ENCODE measurements at regions not wholly inside any gene's neighbourhood (a gene's known extent, or its start where the extent isn't known, plus 50 kb on each side); places are given as distances from the start of the nearest gene placed in this dataset.

DNA sequence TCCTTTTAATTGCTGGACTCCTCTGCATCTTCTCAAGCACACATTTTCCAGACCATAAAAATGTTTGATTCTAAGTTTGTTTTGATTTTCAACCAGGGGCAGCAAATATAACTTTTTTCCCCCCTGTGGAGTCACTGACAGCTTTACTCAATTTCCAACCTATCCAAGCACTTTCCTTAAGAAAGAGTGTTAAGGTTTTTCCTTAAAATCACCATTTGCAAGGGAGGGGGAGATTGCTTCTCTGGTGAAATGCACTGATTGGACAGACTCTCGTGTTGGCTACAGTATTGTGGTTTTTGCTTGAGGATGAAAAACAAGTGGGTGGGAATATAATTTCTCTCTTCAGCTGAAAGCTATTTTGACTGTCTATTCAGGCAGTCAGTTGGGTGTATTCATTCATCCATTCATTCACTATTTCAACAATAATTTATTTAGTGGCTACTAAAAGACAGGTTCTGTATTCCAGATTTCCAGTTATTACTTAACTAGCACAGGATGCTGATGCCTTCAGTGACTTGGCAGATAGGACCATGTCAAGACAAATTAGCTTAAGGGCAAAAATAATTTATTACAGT lies 146.3 kb downstream of the BAMBI start:
- ChIA-PET POLR2A (no interaction called here), CTCF (interaction anchor here (0.6 kb wide), 1 partner anchor 540 kb away, joined by 5 read pairs; no protein-coding TSS in a partner anchor)
- H3K27me3 Mint-ChIP-seq, result peaks cover 2% of the 10 kb centered on the region
- no peaks in the 10 kb centered on the region for H3K36me3 Mint-ChIP-seq (ENCODE audit: low read depth)
- no peak overlapping the region for H3K27ac Mint-ChIP-seq
- no peak overlapping the region for H3K4me3 Mint-ChIP-seq
- no peaks in the 10 kb centered on the region for H3K4me1 Mint-ChIP-seq
- intact Hi-C loops (cut with DNase I, micrococcal nuclease), result no loop called here
- ATAC-seq (no peak), DNase-seq (no peak)
- no peaks in the 10 kb centered on the region for H3K9me3 Mint-ChIP-seq (ENCODE audit: low read depth)

DNA sequence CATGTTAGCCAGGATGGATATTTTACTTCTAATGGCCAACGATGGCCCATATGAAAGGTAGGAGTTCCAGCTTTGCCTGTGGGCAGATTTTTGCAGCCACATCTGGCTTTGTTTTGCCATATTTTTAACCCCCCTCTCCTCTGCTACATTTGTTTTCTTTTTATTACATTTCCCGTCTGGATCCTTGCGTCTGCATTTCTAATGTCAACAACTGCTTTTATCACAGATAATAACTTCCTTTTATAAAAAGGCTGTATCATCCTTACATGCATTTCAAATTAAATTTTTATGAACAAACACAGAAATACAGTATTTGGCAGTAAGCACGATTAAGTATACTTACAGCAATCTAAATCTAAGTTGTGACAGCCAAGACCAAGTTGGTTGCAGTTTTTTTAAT lies 156.0 kb downstream of the BAMBI start:
- Mint-ChIP-seq H3K4me3 (no peak overlapping the region), H3K4me1 (no peaks in the 10 kb centered on the region), H3K9me3 (ENCODE audit: low read depth) (no peaks in the 10 kb centered on the region), H3K27ac (no peak overlapping the region), H3K27me3 (peaks cover 9% of the 10 kb centered on the region), H3K36me3 (ENCODE audit: low read depth) (no peaks in the 10 kb centered on the region)
- intact Hi-C loops (cut with DNase I, micrococcal nuclease), result no loop called here
- CTCF ChIA-PET, result no interaction called here
- ATAC-seq (no peak), DNase-seq (no peak)
- POLR2A ChIA-PET, result no interaction called here

DNA sequence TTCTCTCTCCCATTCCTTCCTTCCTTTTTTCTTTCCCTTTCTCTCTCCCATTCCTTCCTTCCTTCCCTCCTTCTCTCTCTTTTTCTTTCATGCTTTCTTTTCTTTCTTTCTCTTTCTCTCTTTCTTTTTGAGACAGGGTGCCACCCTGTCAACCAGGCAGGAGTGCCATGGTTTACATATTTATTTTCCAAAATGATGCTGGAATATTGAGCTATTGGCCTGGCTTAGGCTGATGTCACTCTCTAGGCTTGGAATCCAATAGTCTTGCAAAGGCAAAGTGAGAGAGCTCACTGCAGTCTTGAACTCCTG lies 159.1 kb downstream of the BAMBI start:
- no peak for ATAC-seq
- no peak overlapping the region for H3K27ac Mint-ChIP-seq
- DNase-seq, result no peak
- CTCF ChIA-PET, result no interaction called here
- intact Hi-C loops (cut with DNase I, micrococcal nuclease), result no loop called here
- POLR2A ChIA-PET, result no interaction called here
- H3K36me3 Mint-ChIP-seq (ENCODE audit: low read depth), result no peaks in the 10 kb centered on the region
- peaks cover 10% of the 10 kb centered on the region for H3K27me3 Mint-ChIP-seq
- no peaks in the 10 kb centered on the region for H3K4me1 Mint-ChIP-seq
- H3K4me3 Mint-ChIP-seq, result no peak overlapping the region
- H3K9me3 Mint-ChIP-seq (ENCODE audit: low read depth), result no peaks in the 10 kb centered on the region

DNA sequence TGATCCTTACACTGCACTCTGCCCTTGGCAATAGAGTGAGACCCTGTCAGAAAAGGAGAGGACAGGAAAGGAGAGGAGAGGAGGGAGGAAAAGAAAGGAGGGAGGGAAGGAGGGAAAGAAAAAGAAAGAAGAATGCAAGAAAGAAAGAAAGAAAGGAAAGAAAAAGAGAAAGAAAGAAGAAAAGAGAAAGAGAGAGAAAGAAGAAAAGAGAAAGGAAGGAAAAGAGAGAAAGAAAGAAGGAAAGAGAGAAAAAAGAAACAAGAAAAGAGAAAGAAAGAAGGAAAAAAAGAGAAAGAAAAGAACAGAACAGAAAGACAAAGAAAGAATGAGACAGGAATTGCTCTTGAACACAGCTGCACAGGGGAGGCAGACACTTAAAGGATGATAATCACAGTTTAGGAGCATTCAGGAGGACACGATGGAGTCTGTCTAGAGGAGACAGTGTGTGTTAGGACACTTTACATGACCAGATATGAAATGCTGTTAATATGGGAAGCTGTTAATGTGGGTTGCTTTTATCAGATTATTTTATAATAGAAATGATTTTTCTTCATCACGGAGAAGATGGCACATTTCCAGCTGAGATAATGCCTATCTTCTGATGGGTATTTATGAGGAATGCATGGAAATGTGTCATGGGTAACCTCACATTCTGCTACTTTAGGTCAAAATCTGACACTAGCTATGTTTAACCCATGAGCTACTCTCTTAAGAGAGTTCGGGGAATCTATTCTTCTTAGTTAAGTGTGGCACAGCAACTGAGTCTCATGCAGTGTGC lies 160.5 kb downstream of the BAMBI start:
- ChIA-PET CTCF (no interaction called here), POLR2A (no interaction called here)
- Mint-ChIP-seq H3K27ac (no peak overlapping the region), H3K27me3 (peaks cover 10% of the 10 kb centered on the region), H3K36me3 (ENCODE audit: low read depth) (no peaks in the 10 kb centered on the region), H3K9me3 (ENCODE audit: low read depth) (no peaks in the 10 kb centered on the region), H3K4me3 (no peak overlapping the region), H3K4me1 (no peaks in the 10 kb centered on the region)
- intact Hi-C loops (cut with DNase I, micrococcal nuclease), result no loop called here
- no peak for ATAC-seq
- DNase-seq, result no peak

DNA sequence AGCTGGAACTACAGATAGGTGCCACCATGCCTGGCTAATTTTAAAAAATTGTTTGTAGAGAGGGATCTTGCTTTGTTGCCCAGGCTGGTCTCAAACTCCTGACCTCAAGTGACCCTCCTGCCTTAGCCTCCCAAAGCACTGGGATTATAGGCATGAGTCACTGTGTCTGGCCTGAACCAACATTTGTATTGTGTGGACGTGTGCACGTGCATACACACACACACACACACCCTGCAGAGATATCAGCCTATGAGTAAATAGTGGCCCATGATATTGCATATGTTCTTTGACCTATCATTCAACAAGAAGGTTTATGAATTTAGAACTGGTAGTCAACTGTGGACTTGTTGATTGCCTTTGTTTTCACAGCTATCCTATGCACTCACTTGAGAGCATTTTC lies 161.6 kb downstream of the BAMBI start:
- Mint-ChIP-seq H3K4me1 (no peaks in the 10 kb centered on the region), H3K9me3 (ENCODE audit: low read depth) (no peaks in the 10 kb centered on the region), H3K27me3 (peaks cover 10% of the 10 kb centered on the region), H3K36me3 (ENCODE audit: low read depth) (no peaks in the 10 kb centered on the region), H3K27ac (no peak overlapping the region), H3K4me3 (no peak overlapping the region)
- ATAC-seq (no peak), DNase-seq (no peak)
- ChIA-PET CTCF (interaction anchor here (0.7 kb wide), 1 partner anchor 316 kb away, joined by 3 read pairs; no protein-coding TSS in a partner anchor), POLR2A (no interaction called here)
- intact Hi-C loops (cut with DNase I, micrococcal nuclease), result no loop called here

DNA sequence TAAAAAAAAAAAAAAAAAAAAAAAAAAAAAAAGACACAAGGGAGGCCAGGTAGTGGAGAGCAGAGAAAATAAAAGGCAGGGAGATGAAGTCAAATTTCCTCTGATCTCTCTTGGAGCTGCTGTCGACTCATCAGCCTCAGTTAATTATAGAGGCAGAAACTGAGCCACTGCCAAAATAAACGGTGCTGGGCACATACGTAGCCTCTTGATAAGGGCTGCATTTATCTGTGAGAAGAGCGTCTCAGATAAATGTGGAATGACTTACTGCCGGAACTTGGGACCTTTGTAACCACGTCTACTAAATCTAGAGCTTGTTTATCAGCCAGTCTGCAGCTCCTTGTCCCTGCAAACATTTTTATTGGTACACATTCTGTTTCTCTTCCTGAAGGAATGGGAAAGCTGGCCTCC lies 162.3 kb downstream of the BAMBI start:
- DNase-seq (no peak), ATAC-seq (no peak)
- intact Hi-C loops (cut with DNase I, micrococcal nuclease), result no loop called here
- Mint-ChIP-seq H3K36me3 (ENCODE audit: low read depth) (no peaks in the 10 kb centered on the region), H3K4me3 (no peak overlapping the region), H3K27ac (no peak overlapping the region), H3K4me1 (no peaks in the 10 kb centered on the region), H3K9me3 (ENCODE audit: low read depth) (no peaks in the 10 kb centered on the region), H3K27me3 (peaks cover 10% of the 10 kb centered on the region)
- ChIA-PET CTCF (interaction anchor here (0.7 kb wide), 1 partner anchor 315 kb away, joined by 3 read pairs; no protein-coding TSS in a partner anchor), POLR2A (no interaction called here)

DNA sequence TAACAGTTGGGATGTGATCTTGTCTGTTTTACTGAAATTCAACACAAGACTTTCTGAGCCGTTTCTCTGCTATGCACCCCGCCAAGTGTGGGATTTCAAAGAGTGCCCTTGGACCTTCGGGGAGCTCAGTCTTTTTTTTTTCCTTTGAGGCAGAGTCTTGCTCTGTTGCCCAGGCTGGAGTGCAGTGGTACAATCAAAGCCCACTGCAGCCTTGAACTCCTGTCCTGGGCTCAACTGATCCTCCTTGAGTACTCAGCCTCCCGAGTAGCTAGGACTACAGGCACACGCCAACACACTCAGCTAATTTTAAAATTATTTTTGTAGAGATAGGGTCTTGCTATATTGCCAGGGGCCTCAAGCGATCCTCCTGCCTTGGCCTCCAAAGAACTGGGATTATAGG lies 162.9 kb downstream of the BAMBI start:
- Mint-ChIP-seq H3K27ac (no peak overlapping the region), H3K27me3 (peaks cover 10% of the 10 kb centered on the region), H3K9me3 (ENCODE audit: low read depth) (no peaks in the 10 kb centered on the region), H3K4me1 (no peaks in the 10 kb centered on the region), H3K36me3 (ENCODE audit: low read depth) (no peaks in the 10 kb centered on the region), H3K4me3 (no peak overlapping the region)
- ATAC-seq, result no peak
- DNase-seq, result no peak
- intact Hi-C loops (cut with DNase I, micrococcal nuclease), result no loop called here
- ChIA-PET POLR2A (no interaction called here), CTCF (no interaction called here)

DNA sequence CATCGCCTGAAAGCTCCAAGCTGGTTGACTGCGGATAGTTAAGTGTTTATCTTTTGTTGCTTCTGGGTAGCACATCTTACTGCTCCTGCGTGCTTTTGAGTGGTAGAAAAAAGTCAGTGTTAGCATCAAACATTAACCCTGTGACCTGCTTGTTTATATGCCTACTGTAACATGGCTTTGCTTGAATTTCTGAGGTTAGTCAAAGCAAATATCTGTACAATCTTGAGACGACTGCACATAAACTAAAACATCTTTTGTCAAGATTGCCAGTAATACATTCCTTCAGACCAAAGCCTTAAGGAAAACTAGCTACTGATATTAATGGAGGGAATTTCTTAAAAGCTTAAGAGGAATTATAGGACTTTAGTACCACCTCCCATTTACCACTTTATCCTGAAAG lies 163.7 kb downstream of the BAMBI start:
- no peak overlapping the region for H3K4me3 Mint-ChIP-seq
- POLR2A ChIA-PET, result no interaction called here
- CTCF ChIA-PET, result no interaction called here
- H3K27me3 Mint-ChIP-seq, result peaks cover 10% of the 10 kb centered on the region
- H3K27ac Mint-ChIP-seq, result no peak overlapping the region
- no peaks in the 10 kb centered on the region for H3K36me3 Mint-ChIP-seq (ENCODE audit: low read depth)
- intact Hi-C loops (cut with DNase I, micrococcal nuclease), result no loop called here
- no peaks in the 10 kb centered on the region for H3K4me1 Mint-ChIP-seq
- DNase-seq (no peak), ATAC-seq (no peak)
- no peaks in the 10 kb centered on the region for H3K9me3 Mint-ChIP-seq (ENCODE audit: low read depth)

DNA sequence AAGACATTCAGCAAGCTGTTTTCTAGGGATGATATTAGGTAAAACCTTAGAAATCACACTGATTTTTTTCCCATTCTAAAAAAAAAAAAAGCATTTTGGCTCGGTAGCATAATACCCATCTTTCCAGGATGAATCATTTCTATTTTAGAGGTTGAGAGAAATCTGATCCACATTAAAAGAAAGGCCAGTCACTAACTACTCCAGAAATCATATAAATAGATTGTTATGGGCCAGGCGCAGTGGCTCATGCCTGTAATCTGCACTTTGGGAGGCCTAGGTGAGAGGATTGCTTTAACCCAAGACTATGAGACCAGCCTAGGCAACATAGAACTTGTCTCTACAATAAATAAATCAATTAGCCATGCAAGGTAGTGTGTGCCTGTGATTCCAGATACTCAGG lies 164.3 kb downstream of the BAMBI start:
- DNase-seq (no peak), ATAC-seq (no peak)
- H3K4me3 Mint-ChIP-seq, result no peak overlapping the region
- ChIA-PET POLR2A (no interaction called here), CTCF (no interaction called here)
- no peaks in the 10 kb centered on the region for H3K4me1 Mint-ChIP-seq
- peaks cover 9% of the 10 kb centered on the region for H3K27me3 Mint-ChIP-seq
- peaks cover 2% of the 10 kb centered on the region for H3K9me3 Mint-ChIP-seq (ENCODE audit: low read depth)
- H3K36me3 Mint-ChIP-seq (ENCODE audit: low read depth), result no peaks in the 10 kb centered on the region
- H3K27ac Mint-ChIP-seq, result no peak overlapping the region
- intact Hi-C loops (cut with DNase I, micrococcal nuclease), result no loop called here

DNA sequence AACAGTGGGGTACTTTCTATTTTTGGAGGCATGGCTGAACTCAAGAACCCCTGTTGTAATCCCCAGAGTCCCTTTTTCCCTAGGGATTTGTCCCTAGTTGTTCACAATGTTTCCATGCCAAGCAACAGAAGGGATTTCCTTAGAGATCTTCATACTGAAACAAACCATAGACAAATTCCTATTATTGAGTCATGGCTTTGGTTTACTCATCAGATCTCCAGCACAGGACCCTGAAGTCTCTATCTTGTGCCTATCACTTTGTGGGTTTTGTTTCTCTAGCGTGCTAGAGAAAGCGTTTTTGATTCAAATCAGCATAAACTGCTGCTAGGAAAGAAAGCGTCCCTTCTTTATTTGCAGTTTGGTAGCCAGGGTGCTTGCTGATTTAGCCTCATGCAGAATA lies 165.0 kb downstream of the BAMBI start:
- H3K27me3 Mint-ChIP-seq, result peaks cover 6% of the 10 kb centered on the region
- peaks cover 2% of the 10 kb centered on the region for H3K9me3 Mint-ChIP-seq (ENCODE audit: low read depth)
- ATAC-seq, result no peak
- H3K4me1 Mint-ChIP-seq, result no peaks in the 10 kb centered on the region
- intact Hi-C loops (cut with DNase I, micrococcal nuclease), result no loop called here
- H3K27ac Mint-ChIP-seq, result no peak overlapping the region
- no peak overlapping the region for H3K4me3 Mint-ChIP-seq
- POLR2A ChIA-PET, result no interaction called here
- no peak for DNase-seq
- CTCF ChIA-PET, result no interaction called here
- no peaks in the 10 kb centered on the region for H3K36me3 Mint-ChIP-seq (ENCODE audit: low read depth)

DNA sequence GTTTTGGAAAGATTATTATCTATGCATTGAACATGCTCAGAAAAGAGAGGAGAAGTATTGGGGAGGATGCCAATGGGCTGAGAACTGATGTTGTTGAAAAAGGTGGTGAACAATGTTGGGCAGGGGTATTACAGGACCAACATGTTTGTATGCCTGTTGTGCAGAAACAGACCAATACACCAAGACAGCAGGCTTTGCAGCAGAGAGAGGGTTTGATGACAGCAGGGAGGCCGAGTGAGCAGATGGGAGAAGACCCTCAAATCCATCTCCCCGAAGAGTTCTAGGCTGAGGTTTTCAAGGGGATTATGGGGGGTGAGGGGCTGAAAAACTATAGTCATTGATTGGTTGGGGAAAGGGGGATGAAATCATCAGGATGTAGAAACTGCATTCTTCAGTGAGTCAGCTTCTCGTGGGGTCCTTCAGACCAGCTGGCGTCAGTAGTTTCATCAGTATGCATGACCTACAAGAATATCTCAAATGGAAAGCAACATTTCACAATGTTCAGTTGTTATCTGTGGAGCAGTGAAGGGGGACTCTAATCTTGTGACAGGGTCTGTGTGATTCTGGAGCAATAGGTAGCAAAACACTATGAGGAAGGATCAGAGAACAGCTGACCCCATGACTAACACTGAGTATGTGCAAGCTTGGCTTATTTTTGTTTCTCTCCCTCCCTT lies 167.8 kb downstream of the BAMBI start:
- H3K36me3 Mint-ChIP-seq (ENCODE audit: low read depth), result no peaks in the 10 kb centered on the region
- POLR2A ChIA-PET, result no interaction called here
- ATAC-seq (no peak), DNase-seq (no peak)
- H3K9me3 Mint-ChIP-seq (ENCODE audit: low read depth), result peaks cover 2% of the 10 kb centered on the region
- H3K4me1 Mint-ChIP-seq, result no peaks in the 10 kb centered on the region
- no peak overlapping the region for H3K27ac Mint-ChIP-seq
- intact Hi-C loops (cut with DNase I, micrococcal nuclease), result no loop called here
- CTCF ChIA-PET, result no interaction called here
- H3K27me3 Mint-ChIP-seq, result peaks cover 5% of the 10 kb centered on the region
- H3K4me3 Mint-ChIP-seq, result no peak overlapping the region

DNA sequence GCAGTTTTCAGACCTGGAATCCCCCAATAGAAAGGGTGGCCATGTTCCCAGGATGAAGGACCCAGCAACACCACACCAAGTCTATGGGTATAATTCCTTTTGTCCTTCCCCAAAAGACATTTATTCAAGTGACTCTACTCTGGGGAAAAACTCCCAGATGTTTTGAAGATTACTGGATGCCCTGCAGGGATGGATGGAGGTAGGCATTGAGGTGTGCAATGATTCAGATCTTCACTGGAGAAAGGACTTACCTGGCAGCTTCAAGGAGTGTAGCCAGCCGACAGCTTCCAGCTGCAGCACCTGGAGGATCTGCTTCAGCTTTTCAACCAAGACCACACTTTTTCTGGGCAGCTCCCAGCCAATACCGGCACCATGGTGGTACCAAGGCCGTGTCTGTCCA lies 172.0 kb downstream of the BAMBI start:
- ATAC-seq (no peak), DNase-seq (no peak)
- no peaks in the 10 kb centered on the region for H3K4me1 Mint-ChIP-seq
- no peaks in the 10 kb centered on the region for H3K36me3 Mint-ChIP-seq (ENCODE audit: low read depth)
- ChIA-PET POLR2A (no interaction called here), CTCF (no interaction called here)
- peaks cover 6% of the 10 kb centered on the region for H3K27me3 Mint-ChIP-seq
- H3K4me3 Mint-ChIP-seq, result no peak overlapping the region
- intact Hi-C loops (cut with DNase I, micrococcal nuclease), result no loop called here
- H3K27ac Mint-ChIP-seq, result no peak overlapping the region
- peaks cover 2% of the 10 kb centered on the region for H3K9me3 Mint-ChIP-seq (ENCODE audit: low read depth)
